ENCODE measurements at regions not wholly inside any gene's neighbourhood (a gene's known extent, or its start where the extent isn't known, plus 50 kb on each side); places are given as distances from the start of the nearest gene placed in this dataset.

DNA sequence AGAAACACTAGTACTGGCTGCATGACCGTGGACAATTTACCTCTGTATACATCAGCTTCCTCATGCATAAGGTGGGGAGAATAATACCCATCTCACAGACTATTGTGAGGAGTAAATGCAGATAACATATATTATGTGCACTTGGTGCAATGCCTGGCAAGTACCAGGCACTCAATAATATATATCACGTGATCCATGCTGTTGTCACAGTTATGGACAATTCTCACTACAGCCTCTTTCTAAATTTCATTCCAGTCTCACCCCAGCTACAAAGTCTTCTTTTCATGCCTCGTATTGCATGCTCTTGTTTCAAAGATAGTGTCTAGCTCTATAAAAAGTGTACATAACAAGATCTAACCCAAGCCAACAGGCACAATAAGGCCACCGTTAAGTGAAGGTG lies 494.3 kb upstream of the ADAMTS9 start:
- Mint-ChIP-seq H3K9me3 (no peaks in the 10 kb centered on the region), H3K27ac (no peak overlapping the region), H3K36me3 (ENCODE audit: low read depth) (no peaks in the 10 kb centered on the region), H3K27me3 (ENCODE audit: low read depth) (no peaks in the 10 kb centered on the region), H3K4me3 (no peak overlapping the region), H3K4me1 (peaks cover 20% of the 10 kb centered on the region)
- TF ChIP-seq, protein P1, sequence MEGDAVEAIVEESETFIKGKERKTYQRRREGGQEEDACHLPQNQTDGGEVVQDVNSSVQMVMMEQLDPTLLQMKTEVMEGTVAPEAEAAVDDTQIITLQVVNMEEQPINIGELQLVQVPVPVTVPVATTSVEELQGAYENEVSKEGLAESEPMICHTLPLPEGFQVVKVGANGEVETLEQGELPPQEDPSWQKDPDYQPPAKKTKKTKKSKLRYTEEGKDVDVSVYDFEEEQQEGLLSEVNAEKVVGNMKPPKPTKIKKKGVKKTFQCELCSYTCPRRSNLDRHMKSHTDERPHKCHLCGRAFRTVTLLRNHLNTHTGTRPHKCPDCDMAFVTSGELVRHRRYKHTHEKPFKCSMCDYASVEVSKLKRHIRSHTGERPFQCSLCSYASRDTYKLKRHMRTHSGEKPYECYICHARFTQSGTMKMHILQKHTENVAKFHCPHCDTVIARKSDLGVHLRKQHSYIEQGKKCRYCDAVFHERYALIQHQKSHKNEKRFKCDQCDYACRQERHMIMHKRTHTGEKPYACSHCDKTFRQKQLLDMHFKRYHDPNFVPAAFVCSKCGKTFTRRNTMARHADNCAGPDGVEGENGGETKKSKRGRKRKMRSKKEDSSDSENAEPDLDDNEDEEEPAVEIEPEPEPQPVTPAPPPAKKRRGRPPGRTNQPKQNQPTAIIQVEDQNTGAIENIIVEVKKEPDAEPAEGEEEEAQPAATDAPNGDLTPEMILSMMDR (IDR thresholded peaks at IDR 0.05; ENCODE audit: unreplicated experiment in 3 of 3), result no peak

DNA sequence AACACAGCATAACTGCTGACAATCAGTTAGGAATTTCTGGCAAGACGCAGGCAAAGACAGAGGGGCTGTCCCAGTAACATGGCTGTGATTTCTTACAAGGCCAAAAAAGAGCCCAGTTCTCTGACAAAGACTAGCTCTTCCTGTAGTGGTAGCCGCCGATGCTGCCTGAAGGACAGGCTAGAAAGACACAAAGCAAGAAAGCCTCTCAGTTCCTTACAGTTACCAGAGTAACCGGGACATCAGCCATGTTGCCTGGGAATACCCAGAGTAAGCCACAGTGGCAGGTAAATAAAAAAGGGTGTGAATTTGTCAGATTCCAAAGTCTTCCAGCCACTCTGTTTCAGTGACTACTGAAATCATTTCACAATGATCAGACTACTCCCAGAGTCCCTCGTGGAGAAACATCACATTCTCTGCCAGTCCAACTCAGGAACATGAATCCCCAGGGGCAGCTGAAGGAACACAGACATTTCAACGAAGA lies 493.6 kb upstream of the ADAMTS9 start:
- TF ChIP-seq, protein P1 (IDR thresholded peaks at IDR 0.05; ENCODE audit: unreplicated experiment in 3 of 3), result no peak
- Mint-ChIP-seq H3K27ac (no peak overlapping the region), H3K36me3 (ENCODE audit: low read depth) (no peaks in the 10 kb centered on the region), H3K27me3 (ENCODE audit: low read depth) (no peaks in the 10 kb centered on the region), H3K9me3 (no peaks in the 10 kb centered on the region), H3K4me1 (peaks cover 20% of the 10 kb centered on the region), H3K4me3 (no peak overlapping the region)

DNA sequence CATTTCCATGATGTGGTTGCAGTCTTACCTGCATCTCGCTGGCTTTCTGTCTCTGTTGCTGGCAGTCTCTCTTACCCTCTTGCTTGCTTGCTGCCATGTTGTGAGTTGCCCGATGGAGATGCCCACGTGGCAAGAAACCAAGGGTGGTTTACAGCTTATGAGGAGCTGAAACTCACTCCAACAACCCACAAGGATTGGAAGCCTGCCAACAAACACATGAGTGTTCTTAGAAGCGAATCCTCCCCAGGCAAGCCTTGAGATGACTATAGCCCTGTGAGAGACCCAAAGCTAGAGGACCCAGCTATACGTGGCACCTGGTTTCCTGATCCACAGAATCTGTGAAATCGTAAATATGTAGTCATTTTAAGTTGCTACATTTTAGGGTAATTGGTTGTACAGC lies 490.9 kb upstream of the ADAMTS9 start:
- no peak overlapping the region for H3K27ac Mint-ChIP-seq
- no peaks in the 10 kb centered on the region for H3K27me3 Mint-ChIP-seq (ENCODE audit: low read depth)
- TF ChIP-seq, protein P1 (IDR thresholded peaks at IDR 0.05; ENCODE audit: unreplicated experiment in 3 of 3), result no peak

DNA sequence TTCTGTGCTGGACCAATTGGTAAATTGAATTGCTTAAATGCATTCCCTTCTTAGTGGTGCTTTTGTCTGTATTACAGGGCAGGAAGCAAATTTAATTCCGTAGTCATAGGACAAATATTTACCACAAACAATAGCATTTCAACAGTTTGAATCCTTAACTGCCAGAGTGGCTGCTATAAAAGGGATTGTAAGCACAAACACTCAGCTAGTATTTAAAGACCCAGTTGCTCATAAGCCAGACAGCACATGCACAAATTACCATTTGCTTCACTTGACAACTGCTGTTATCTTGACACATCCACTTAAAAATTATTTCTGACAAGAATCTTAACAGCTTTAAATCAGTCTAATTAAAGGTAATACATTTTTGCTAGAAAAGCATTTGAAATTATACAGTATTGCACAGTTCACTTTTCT lies 490.2 kb upstream of the ADAMTS9 start:
- TF ChIP-seq, protein P1 (IDR thresholded peaks at IDR 0.05; ENCODE audit: unreplicated experiment in 3 of 3), result no peak
- Mint-ChIP-seq H3K36me3 (ENCODE audit: low read depth) (no peaks in the 10 kb centered on the region), H3K9me3 (no peaks in the 10 kb centered on the region), H3K27ac (peak overlapping the region in 1 of 3 experiments; percentile 39), H3K27me3 (ENCODE audit: low read depth) (no peaks in the 10 kb centered on the region), H3K4me3 (no peak overlapping the region), H3K4me1 (peaks cover 20% of the 10 kb centered on the region)

More for the DNA sequence above, 490.9 kb upstream of the ADAMTS9 start:
- H3K4me3 Mint-ChIP-seq, result no peak overlapping the region
- H3K36me3 Mint-ChIP-seq (ENCODE audit: low read depth), result no peaks in the 10 kb centered on the region
- H3K4me1 Mint-ChIP-seq, result peaks cover 20% of the 10 kb centered on the region
- no peaks in the 10 kb centered on the region for H3K9me3 Mint-ChIP-seq

DNA sequence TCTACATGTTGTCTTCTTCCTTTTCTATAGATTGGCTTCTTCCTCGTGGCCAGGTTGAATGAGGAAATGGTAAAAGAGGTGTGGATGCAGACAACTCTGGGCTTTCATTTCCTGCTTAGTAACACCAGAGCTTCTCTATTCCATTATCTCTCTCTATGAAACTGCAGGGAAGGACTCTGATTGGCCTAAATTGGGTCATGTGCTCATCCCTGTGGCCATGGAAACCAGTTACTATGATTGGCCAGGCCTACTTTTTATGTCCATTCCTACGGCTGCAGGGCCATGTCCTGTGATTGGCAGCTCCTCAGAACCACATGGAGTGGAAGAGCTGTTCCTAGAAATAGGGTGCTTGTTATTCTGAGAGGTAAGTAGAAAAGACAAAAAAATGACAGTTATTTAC lies 486.9 kb upstream of the ADAMTS9 start:
- no peaks in the 10 kb centered on the region for H3K36me3 Mint-ChIP-seq (ENCODE audit: low read depth)
- TF ChIP-seq, protein P1 (IDR thresholded peaks at IDR 0.05; ENCODE audit: unreplicated experiment in 3 of 3), result no peak
- peaks cover 4% of the 10 kb centered on the region for H3K27me3 Mint-ChIP-seq (ENCODE audit: low read depth)
- H3K9me3 Mint-ChIP-seq, result no peaks in the 10 kb centered on the region
- H3K4me3 Mint-ChIP-seq, result no peak overlapping the region
- H3K4me1 Mint-ChIP-seq, result peaks cover 32% of the 10 kb centered on the region
- no peak overlapping the region for H3K27ac Mint-ChIP-seq

DNA sequence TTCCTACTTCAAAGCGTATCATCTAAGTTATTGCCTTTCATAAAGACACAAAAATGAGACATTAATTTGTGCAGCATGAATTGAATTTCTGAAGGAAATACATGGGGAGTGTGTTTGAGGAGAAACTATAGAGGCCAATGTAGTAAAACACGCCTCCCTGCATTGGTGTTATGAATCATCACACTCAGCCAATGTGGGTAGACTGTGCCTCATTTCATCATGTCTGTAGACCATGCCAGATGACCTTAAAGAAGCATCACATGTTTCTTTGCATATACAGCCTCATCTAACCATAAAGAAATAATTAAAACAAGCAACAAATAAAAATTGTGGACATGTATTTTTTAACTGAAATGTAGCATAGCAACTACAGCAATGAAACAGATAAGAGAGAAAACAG lies 486.0 kb upstream of the ADAMTS9 start:
- H3K4me1 Mint-ChIP-seq, result peaks cover 25% of the 10 kb centered on the region
- no peak overlapping the region for H3K4me3 Mint-ChIP-seq
- peak overlapping the region in 1 of 3 experiments; percentile 0 for H3K27ac Mint-ChIP-seq
- TF ChIP-seq, protein P1 (IDR thresholded peaks at IDR 0.05; ENCODE audit: unreplicated experiment in 3 of 3), result no peak
- H3K9me3 Mint-ChIP-seq, result no peaks in the 10 kb centered on the region
- H3K27me3 Mint-ChIP-seq (ENCODE audit: low read depth), result peaks cover 4% of the 10 kb centered on the region
- H3K36me3 Mint-ChIP-seq (ENCODE audit: low read depth), result no peaks in the 10 kb centered on the region

Data from nephron (organoid).